ENCODE measurements at regions not wholly inside any gene's neighbourhood (a gene's known extent, or its start where the extent isn't known, plus 50 kb on each side); places are given as distances from the start of the nearest gene placed in this dataset.

- H3K36me3 ChIP-seq (ENCODE audit: control insufficient read depth, insufficient read depth, low read length) = no peaks in the 10 kb centered on the region
- H3K27me3 ChIP-seq (ENCODE audit: control insufficient read depth, insufficient read depth, low read length) = no peaks in the 10 kb centered on the region
- TF ChIP-seq CTCF (IDR thresholded peaks at IDR 0.05; ENCODE audit: insufficient read depth, low read length, severe bottlenecking) = no peak
- no peak overlapping the region for H3K4me3 ChIP-seq (ENCODE audit: low read depth, low read length)
- DNase-seq (ENCODE audit: low read depth) (peak; percentile 2), FAIRE-seq (no peak)
Observed at GRCh38 chr18:64886995-64887394, 738.1 kb upstream of the LINC00305 start.

- H3K4me3 ChIP-seq (ENCODE audit: low read depth, low read length) = no peak overlapping the region
- FAIRE-seq (no peak), DNase-seq (ENCODE audit: low read depth) (no peak)
- no peaks in the 10 kb centered on the region for H3K27me3 ChIP-seq (ENCODE audit: control insufficient read depth, insufficient read depth, low read length)
- no peak for TF ChIP-seq CTCF (IDR thresholded peaks at IDR 0.05; ENCODE audit: insufficient read depth, low read length, severe bottlenecking)
- H3K36me3 ChIP-seq (ENCODE audit: control insufficient read depth, insufficient read depth, low read length) = no peaks in the 10 kb centered on the region
Observed at GRCh38 chr18:64882896-64883295, 734.0 kb upstream of the LINC00305 start.

- no peaks in the 10 kb centered on the region for H3K27me3 ChIP-seq (ENCODE audit: control insufficient read depth, insufficient read depth, low read length)
- TF ChIP-seq CTCF (IDR thresholded peaks at IDR 0.05; ENCODE audit: insufficient read depth, low read length, severe bottlenecking) = no peak
- H3K36me3 ChIP-seq (ENCODE audit: control insufficient read depth, insufficient read depth, low read length) = no peaks in the 10 kb centered on the region
- no peak overlapping the region for H3K4me3 ChIP-seq (ENCODE audit: low read depth, low read length)
- FAIRE-seq (no peak), DNase-seq (ENCODE audit: low read depth) (no peak)
Observed at GRCh38 chr18:64876833-64877232, 727.9 kb upstream of the LINC00305 start.

GRCh38 chr18:64872710-64873458 is 724.0 kb upstream of the LINC00305 start:
- no peak for FAIRE-seq

GRCh38 chr18:64854112-64854511 is 705.2 kb upstream of the LINC00305 start:
- Histone ChIP-seq H3K36me3 (ENCODE audit: control insufficient read depth, insufficient read depth, low read length) (no peaks in the 10 kb centered on the region), H3K27me3 (ENCODE audit: control insufficient read depth, insufficient read depth, low read length) (no peaks in the 10 kb centered on the region), H3K4me3 (ENCODE audit: low read depth, low read length) (no peak overlapping the region)
- FAIRE-seq (no peak), DNase-seq (ENCODE audit: low read depth) (no peak)
- TF ChIP-seq CTCF (IDR thresholded peaks at IDR 0.05; ENCODE audit: insufficient read depth, low read length, severe bottlenecking) = no peak

More at GRCh38 chr18:64872710-64873458, 724.0 kb upstream of the LINC00305 start:
- Histone ChIP-seq H3K4me3 (ENCODE audit: low read depth, low read length) (no peak overlapping the region), H3K36me3 (ENCODE audit: control insufficient read depth, insufficient read depth, low read length) (no peaks in the 10 kb centered on the region), H3K27me3 (ENCODE audit: control insufficient read depth, insufficient read depth, low read length) (no peaks in the 10 kb centered on the region)
- no peak for DNase-seq (ENCODE audit: low read depth)
- TF ChIP-seq CTCF (IDR thresholded peaks at IDR 0.05; ENCODE audit: insufficient read depth, low read length, severe bottlenecking) = no peak

GRCh38 chr18:64852281-64852680 is 703.4 kb upstream of the LINC00305 start:
- FAIRE-seq (no peak), DNase-seq (ENCODE audit: low read depth) (no peak)
- no peaks in the 10 kb centered on the region for H3K36me3 ChIP-seq (ENCODE audit: control insufficient read depth, insufficient read depth, low read length)
- no peak overlapping the region for H3K4me3 ChIP-seq (ENCODE audit: low read depth, low read length)
- no peak for TF ChIP-seq CTCF (IDR thresholded peaks at IDR 0.05; ENCODE audit: insufficient read depth, low read length, severe bottlenecking)
- no peaks in the 10 kb centered on the region for H3K27me3 ChIP-seq (ENCODE audit: control insufficient read depth, insufficient read depth, low read length)

Data from bronchial epithelial cell (primary cell).